Trophoblast cell (in vitro differentiated cells and primary cell): ENCODE measurements at regions not wholly inside any gene's neighbourhood (a gene's known extent, or its start where the extent isn't known, plus 50 kb on each side); places are given as distances from the start of the nearest gene placed in this dataset.

Experiments
- DNase-seq, 2 donors: peaks; one replicate each; pipeline ENCODE4 v3.0.0-alpha.2; 2016
- H2AFZ ChIP-seq: 2 replicates; pipeline ENCODE4 v1.6.1; 2013; ENCODE audit warnings: low read length, moderate library complexity, mild to moderate bottlenecking; ENCODE audit not compliant: insufficient read depth, poor library complexity
- H2AK5ac ChIP-seq: 2 replicates; pipeline ENCODE4 v1.6.1; 2013; ENCODE audit warnings: mild to moderate bottlenecking, low read length
- H2BK120ac ChIP-seq: 2 replicates; pipeline ENCODE4 v1.6.1; 2013; ENCODE audit warnings: low read length, mild to moderate bottlenecking, moderate library complexity; ENCODE audit not compliant: insufficient read depth, poor library complexity
- H2BK12ac ChIP-seq: 2 replicates; pipeline ENCODE4 v1.6.1; 2013; ENCODE audit warnings: mild to moderate bottlenecking, low read length, moderate library complexity
- H2BK5ac ChIP-seq: 2 replicates; pipeline ENCODE4 v1.6.1; 2013; ENCODE audit warnings: low read length, low read depth, moderate library complexity, mild to moderate bottlenecking; ENCODE audit not compliant: poor library complexity
- H3K14ac ChIP-seq: 2 replicates; pipeline ENCODE4 v1.6.1; 2013; ENCODE audit warnings: mild to moderate bottlenecking, low read length
- H3K18ac ChIP-seq: 2 replicates; pipeline ENCODE4 v1.6.1; 2013; ENCODE audit warnings: mild to moderate bottlenecking, low read length
- H3K23ac ChIP-seq: 2 replicates; pipeline ENCODE4 v1.6.1; 2013; ENCODE audit warnings: low read length
- H3K27ac ChIP-seq: 2 replicates; pipeline ENCODE4 v1.5.1; 2013; ENCODE audit warnings: low read depth, mild to moderate bottlenecking, inconsistent platforms, low read length, moderate library complexity
- H3K27me3 ChIP-seq: 2 replicates; pipeline ENCODE4 v1.6.1; 2013; ENCODE audit warnings: inconsistent platforms, mild to moderate bottlenecking, low read length, moderate library complexity; ENCODE audit not compliant: insufficient read depth
- H3K36me3 ChIP-seq, 2 experiments: 1 replicate in 1 of 2; 2 replicates in 1 of 2; pipeline ENCODE4 v1.6.1; 2013; ENCODE audit warnings: low read length in 2 of 2, mild to moderate bottlenecking in 2 of 2, moderate library complexity in 1 of 2; ENCODE audit not compliant: insufficient read depth in 2 of 2, control insufficient read depth in 1 of 2
- H3K4ac ChIP-seq: 2 replicates; pipeline ENCODE4 v1.6.1; 2013; ENCODE audit warnings: low read depth, mild to moderate bottlenecking, low read length, moderate library complexity
- H3K4me1 ChIP-seq, 2 experiments: 1 replicate in 1 of 2; 2 replicates in 1 of 2; pipeline ENCODE4 v1.6.1; 2013; ENCODE audit warnings: low read length in 2 of 2, mild to moderate bottlenecking in 2 of 2, moderate library complexity in 1 of 2; ENCODE audit not compliant: insufficient read depth in 2 of 2, control insufficient read depth in 1 of 2
- H3K4me2 ChIP-seq: 2 replicates; pipeline ENCODE4 v1.6.1; 2013; ENCODE audit warnings: inconsistent platforms, mild to moderate bottlenecking, low read length, moderate library complexity
- H3K4me3 ChIP-seq: 2 replicates; pipeline ENCODE4 v1.5.1; 2013; ENCODE audit warnings: mild to moderate bottlenecking, low read depth, low read length, inconsistent platforms
- H3K79me1 ChIP-seq: one replicate; pipeline ENCODE4 v1.6.1; 2013; ENCODE audit warnings: low read length
- H3K79me2 ChIP-seq: 2 replicates; pipeline ENCODE4 v1.6.1; 2013; ENCODE audit warnings: low read length, mild to moderate bottlenecking; ENCODE audit not compliant: control insufficient read depth, insufficient read depth, poor library complexity
- H3K9ac ChIP-seq: 2 replicates; pipeline ENCODE4 v1.6.1; 2013; ENCODE audit warnings: mild to moderate bottlenecking, low read length
- H3K9me3 ChIP-seq: 2 replicates; pipeline ENCODE4 v1.6.1; 2013; ENCODE audit warnings: low read depth, mild to moderate bottlenecking, control low read depth, inconsistent platforms, low read length; ENCODE audit not compliant: insufficient read depth
- H4K12ac ChIP-seq: 2 replicates; pipeline ENCODE4 v1.6.1; 2013; ENCODE audit warnings: low read depth, mild to moderate bottlenecking, low read length, moderate library complexity
- H4K8ac ChIP-seq: 2 replicates; pipeline ENCODE4 v1.6.1; 2013; ENCODE audit warnings: low read depth, mild to moderate bottlenecking, low read length, moderate library complexity
- H4K91ac ChIP-seq: one replicate; pipeline ENCODE4 v1.6.1; 2013; ENCODE audit warnings: low read depth, mild to moderate bottlenecking, low read length, moderate library complexity
- WGBS: extraction: QIAGEN DNeasy Blood & Tissue Kit; methylation state at CpG from one replicate; pipeline ENCODE4 v1.1.7; 2013; ENCODE audit warnings: missing lambda C conversion rate; ENCODE audit not compliant: insufficient read length, insufficient coverage; ENCODE audit errors: extremely low coverage; 5-methylcytosine and 5-hydroxymethylcytosine counted together

DNA sequence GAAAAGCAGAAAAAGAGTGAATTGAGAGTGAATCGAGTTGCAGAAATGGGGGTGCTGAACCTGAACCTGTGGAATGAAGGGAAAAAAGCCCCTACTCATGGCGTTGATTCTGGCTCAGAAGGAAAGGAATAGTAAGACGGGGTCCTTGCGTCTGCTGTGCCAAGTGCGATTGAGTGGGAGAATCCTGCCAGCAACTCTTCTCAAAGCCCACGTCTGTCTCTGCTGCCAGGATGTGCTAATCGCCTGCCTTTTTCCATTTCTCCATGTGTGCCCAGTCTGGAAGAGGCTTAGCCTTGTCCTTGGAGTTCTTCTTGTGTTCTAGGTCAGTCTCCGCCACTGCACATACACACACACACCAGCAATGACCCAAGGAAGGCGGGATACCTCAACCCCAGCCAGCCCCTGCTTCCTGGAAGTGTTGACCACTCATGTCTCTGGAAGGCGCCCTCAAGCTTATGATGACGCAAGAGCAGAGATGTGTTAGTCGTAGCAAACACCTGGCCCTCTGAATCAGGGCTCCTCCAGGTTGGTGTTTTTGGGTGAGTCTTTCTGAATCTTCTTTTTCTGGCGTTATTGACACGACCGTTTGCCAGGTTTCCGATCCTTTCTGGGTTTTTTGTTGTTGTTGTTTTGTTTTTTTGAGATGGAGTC is 262.4 kb upstream of the PROK2 start:
- no peak overlapping the region for H4K91ac ChIP-seq
- H2AFZ ChIP-seq = no peak overlapping the region
- no peak overlapping the region for H3K23ac ChIP-seq
- no peak overlapping the region for H3K27ac ChIP-seq
- no peak overlapping the region for H2AK5ac ChIP-seq
- no peak overlapping the region for H3K14ac ChIP-seq
- H4K8ac ChIP-seq = no peak overlapping the region
- peak; percentile 93 to 96 for DNase-seq
- H4K12ac ChIP-seq = no peak overlapping the region
- H3K4me3 ChIP-seq = no peak overlapping the region
- H2BK120ac ChIP-seq = no peak overlapping the region
- H2BK5ac ChIP-seq = no peak overlapping the region
- H3K4me1 ChIP-seq = peaks cover 2 to 3% of the 10 kb centered on the region in 2 experiments
- H2BK12ac ChIP-seq = no peak overlapping the region
- no peak overlapping the region for H3K4me2 ChIP-seq
- no peak overlapping the region for H3K9ac ChIP-seq
- H3K36me3 ChIP-seq = no peaks in the 10 kb centered on the region
- no peaks in the 10 kb centered on the region for H3K27me3 ChIP-seq
- no peaks in the 10 kb centered on the region for H3K79me2 ChIP-seq
- H3K9me3 ChIP-seq = peaks cover 2% of the 10 kb centered on the region
- H3K79me1 ChIP-seq = no peaks in the 10 kb centered on the region
- H3K4ac ChIP-seq = no peak overlapping the region
- no peak overlapping the region for H3K18ac ChIP-seq
- no CpG with 5 or more reads among the region's 16 CpGs for WGBS

DNA sequence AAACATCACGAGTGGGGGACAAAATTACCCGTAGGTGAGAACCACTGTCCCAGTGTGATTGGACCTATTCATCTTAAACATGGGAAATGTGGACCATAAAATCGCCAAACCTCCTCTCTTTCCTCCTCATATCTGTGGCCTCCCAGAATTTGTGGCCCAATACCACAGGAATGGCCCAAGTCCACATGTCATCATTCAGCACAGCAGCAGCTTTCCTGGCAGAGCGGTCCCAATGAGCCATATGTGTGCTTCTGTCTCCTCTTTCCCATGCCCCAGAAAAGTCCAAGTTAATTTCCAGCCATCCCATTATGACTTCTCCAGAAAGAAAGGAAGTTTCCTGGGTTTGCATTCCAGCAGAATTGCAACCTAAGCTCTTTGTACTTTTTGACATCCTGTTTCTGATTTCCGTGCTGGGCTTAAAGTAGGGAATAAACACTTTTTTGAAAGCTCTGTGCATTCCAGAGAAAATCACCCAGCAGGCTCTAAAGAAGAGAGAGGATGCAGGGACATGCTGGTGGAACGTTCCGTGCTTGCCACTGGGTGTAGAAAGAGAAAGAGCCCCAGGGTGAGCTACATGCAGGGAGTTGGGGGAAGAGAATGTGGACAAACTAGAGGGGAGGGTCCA is 259.4 kb upstream of the PROK2 start:
- no peak overlapping the region for H3K4ac ChIP-seq
- no peak overlapping the region for H4K12ac ChIP-seq
- no peak overlapping the region for H2BK5ac ChIP-seq
- H3K14ac ChIP-seq = no peak overlapping the region
- H2AK5ac ChIP-seq = no peak overlapping the region
- WGBS = no CpG with 5 or more reads among the region's 7 CpGs
- peaks cover 2% of the 10 kb centered on the region for H3K9me3 ChIP-seq
- H4K91ac ChIP-seq = no peak overlapping the region
- no peak overlapping the region for H2BK12ac ChIP-seq
- no peak overlapping the region for H2AFZ ChIP-seq
- peaks cover 2 to 3% of the 10 kb centered on the region in 2 experiments for H3K4me1 ChIP-seq
- no peaks in the 10 kb centered on the region for H3K36me3 ChIP-seq
- H3K9ac ChIP-seq = no peak overlapping the region
- H4K8ac ChIP-seq = no peak overlapping the region
- H3K4me3 ChIP-seq = no peak overlapping the region
- no peak overlapping the region for H2BK120ac ChIP-seq
- no peaks in the 10 kb centered on the region for H3K79me2 ChIP-seq
- H3K4me2 ChIP-seq = no peak overlapping the region
- no peak overlapping the region for H3K23ac ChIP-seq
- H3K79me1 ChIP-seq = no peaks in the 10 kb centered on the region
- no peaks in the 10 kb centered on the region for H3K27me3 ChIP-seq
- DNase-seq = peak; percentile 77 to 84
- no peak overlapping the region for H3K18ac ChIP-seq
- H3K27ac ChIP-seq = no peak overlapping the region

- no CpG with 5 or more reads among the region's 3 CpGs for WGBS
These were observed 258.5 kb upstream of the PROK2 start for GRCh38 chr3:72043204-72044133.

DNA sequence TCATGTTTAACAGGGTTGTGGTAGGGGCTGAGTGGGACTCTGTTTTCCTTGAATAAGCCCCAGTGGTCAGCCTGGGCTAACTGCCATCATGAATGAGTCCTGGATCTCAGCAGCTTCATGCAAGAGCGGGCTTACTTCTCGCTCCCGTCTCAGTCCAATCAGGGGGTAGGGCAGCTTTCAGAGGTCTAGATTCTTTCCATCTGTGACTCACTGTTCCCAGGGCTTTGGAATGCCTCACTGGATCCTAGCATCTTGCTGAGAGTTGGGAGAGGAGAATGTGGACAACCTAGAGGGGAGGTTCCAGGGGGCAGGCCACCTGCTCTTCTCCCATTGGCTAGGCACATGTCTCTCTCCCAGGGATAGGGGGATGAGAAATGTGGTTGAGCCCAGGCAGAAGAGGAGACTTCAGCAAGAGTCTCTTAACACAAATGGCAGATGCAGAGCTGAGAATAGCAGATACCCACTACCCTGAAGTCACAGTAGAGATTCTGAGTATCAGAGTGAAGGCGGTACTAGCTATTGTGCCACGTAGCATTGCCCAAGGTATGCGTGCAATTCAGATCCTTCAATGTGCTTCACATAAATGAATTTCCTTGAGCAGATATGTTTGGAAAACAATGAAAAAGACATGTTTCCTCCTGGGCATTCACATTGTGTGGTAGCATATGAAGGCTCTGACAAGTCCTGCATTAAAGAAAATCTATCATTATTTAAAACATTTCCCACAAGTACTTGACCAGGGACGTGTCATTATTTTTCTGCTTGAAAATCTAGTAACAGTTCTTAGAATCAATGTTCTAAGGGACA is 257.7 kb upstream of the PROK2 start:
- no peak overlapping the region for H4K8ac ChIP-seq
- no peak overlapping the region for H2AK5ac ChIP-seq
- no peak overlapping the region for H3K4me2 ChIP-seq
- no peak overlapping the region for H2BK5ac ChIP-seq
- no peak overlapping the region for H3K18ac ChIP-seq
- no peaks in the 10 kb centered on the region for H3K79me2 ChIP-seq
- H3K4me3 ChIP-seq = no peak overlapping the region
- WGBS = no CpG with 5 or more reads among the region's 7 CpGs
- no peak overlapping the region for H2BK120ac ChIP-seq
- no peak overlapping the region for H4K12ac ChIP-seq
- peaks cover 2 to 3% of the 10 kb centered on the region in 2 experiments for H3K4me1 ChIP-seq
- DNase-seq = peak; percentile 46 to 79
- H3K23ac ChIP-seq = no peak overlapping the region
- no peak overlapping the region for H4K91ac ChIP-seq
- no peaks in the 10 kb centered on the region for H3K36me3 ChIP-seq
- H2BK12ac ChIP-seq = no peak overlapping the region
- H2AFZ ChIP-seq = no peak overlapping the region
- H3K27me3 ChIP-seq = no peaks in the 10 kb centered on the region
- H3K79me1 ChIP-seq = no peaks in the 10 kb centered on the region
- no peak overlapping the region for H3K14ac ChIP-seq
- no peak overlapping the region for H3K9ac ChIP-seq
- no peak overlapping the region for H3K4ac ChIP-seq
- no peak overlapping the region for H3K27ac ChIP-seq
- no peaks in the 10 kb centered on the region for H3K9me3 ChIP-seq

More at GRCh38 chr3:72043204-72044133, 258.5 kb upstream of the PROK2 start:
- Histone ChIP-seq H3K18ac (no peak overlapping the region), H3K79me1 (no peaks in the 10 kb centered on the region), H3K23ac (no peak overlapping the region), H2BK120ac (no peak overlapping the region), H2BK12ac (no peak overlapping the region), H3K9ac (no peak overlapping the region), H2AFZ (no peak overlapping the region), H3K27ac (no peak overlapping the region), H2AK5ac (no peak overlapping the region), H4K91ac (no peak overlapping the region), H3K79me2 (no peaks in the 10 kb centered on the region), H3K14ac (no peak overlapping the region), H2BK5ac (no peak overlapping the region), H3K4me1 (peaks cover 2 to 3% of the 10 kb centered on the region in 2 experiments), H3K27me3 (no peaks in the 10 kb centered on the region), H3K4me3 (no peak overlapping the region), H3K9me3 (peaks cover 2% of the 10 kb centered on the region), H4K8ac (no peak overlapping the region), H3K4me2 (no peak overlapping the region), H4K12ac (no peak overlapping the region), H3K36me3 (no peaks in the 10 kb centered on the region), H3K4ac (no peak overlapping the region)
- DNase-seq = peak in 1 of 2 donors; percentile 44
